DND-41 (cell line): ENCODE measurements at regions not wholly inside any gene's neighbourhood (a gene's known extent, or its start where the extent isn't known, plus 50 kb on each side); places are given as distances from the start of the nearest gene placed in this dataset.
"Not testable (repeated sequence)": the region's sequence is repeated elsewhere in the genome, so short reads cannot be mapped to it uniquely, and the experiment has no call there.

ENCODE experiments used
- ATAC-seq: fragments of 200-7000 bp; cut with Tn5 transposase; 3 replicates; pipeline ENCODE4 v1.9.1; 2021; ENCODE audit warnings: low read depth; ENCODE audit not compliant: insufficient read depth
- DNase-seq: peaks from one replicate; pipeline ENCODE4 v3.0.0-alpha.2; 2020
- H2AFZ ChIP-seq: 2 replicates; pipeline ENCODE4 v1.6.0; 2012; ENCODE audit warnings: low read depth, low read length
- H3K27ac ChIP-seq: 2 replicates; pipeline ENCODE4 v1.5.1; 2012; ENCODE audit warnings: low read length, inconsistent platforms
- H3K27me3 ChIP-seq: fragments of 200-600 bp; sonication (generic); 2 replicates; pipeline ENCODE4 v1.6.0; 2012; ENCODE audit warnings: low read length, mild to moderate bottlenecking, inconsistent platforms; ENCODE audit not compliant: insufficient read depth, poor library complexity
- H3K36me3 ChIP-seq: 2 replicates; pipeline ENCODE4 v1.5.1; 2012; ENCODE audit warnings: low read length, inconsistent platforms; ENCODE audit not compliant: insufficient read depth
- H3K4me1 ChIP-seq: 2 replicates; pipeline ENCODE4 v1.5.1; 2012; ENCODE audit warnings: mild to moderate bottlenecking, low read length; ENCODE audit not compliant: insufficient read depth
- H3K4me2 ChIP-seq: 2 replicates; pipeline ENCODE4 v1.6.0; 2012; ENCODE audit warnings: mild to moderate bottlenecking, moderate library complexity, low read length, inconsistent platforms; ENCODE audit not compliant: insufficient read depth
- H3K4me3 ChIP-seq, 2 experiments: fragments of 200-600 bp in 1 of 2; shearing (Covaris generic) in 1 of 2; 2 replicates each; pipeline ENCODE4 v1.5.1; 2012 to 2016; ENCODE audit warnings: inconsistent platforms in 2 of 2, low read length in 2 of 2, mild to moderate bottlenecking in 2 of 2, low read depth in 1 of 2, moderate library complexity in 1 of 2
- H3K79me2 ChIP-seq: 2 replicates; pipeline ENCODE4 v1.6.0; 2012; ENCODE audit warnings: low read length, inconsistent platforms; ENCODE audit not compliant: insufficient read depth
- H3K9ac ChIP-seq: 2 replicates; pipeline ENCODE4 v1.6.0; 2012; ENCODE audit warnings: low read depth, mild to moderate bottlenecking, inconsistent platforms, low read length, moderate library complexity
- H3K9me3 ChIP-seq: 2 replicates; pipeline ENCODE4 v1.5.1; 2012; ENCODE audit warnings: low read length, moderate library complexity, mild to moderate bottlenecking, inconsistent platforms; ENCODE audit not compliant: insufficient read depth, severe bottlenecking
- H4K20me1 ChIP-seq: 2 replicates; pipeline ENCODE4 v1.6.0; 2012; ENCODE audit warnings: low read length; ENCODE audit not compliant: insufficient read depth
- CTCF ChIP-seq: IDR thresholded peaks from 2 replicates; pipeline ENCODE4 v1.5.1; 2012; ENCODE audit warnings: borderline replicate concordance, low read length, moderate library complexity, mild to moderate bottlenecking; ENCODE audit not compliant: poor library complexity, severe bottlenecking; ENCODE audit errors: extremely low read depth
- EZH2 ChIP-seq: IDR thresholded peaks from 3 replicates; pipeline ENCODE4 v1.6.1; 2012; ENCODE audit warnings: borderline replicate concordance, low read depth, mild to moderate bottlenecking, moderate library complexity, low read length, inconsistent platforms; ENCODE audit not compliant: severe bottlenecking

GRCh38 chrX:94834226-94834625 is 1160.2 kb downstream of the FAM133A start:
- TF ChIP-seq CTCF (no peak), EZH2 (no peak)
- no peak overlapping the region for H3K4me2 ChIP-seq
- H3K9ac ChIP-seq, result no peak overlapping the region
- H4K20me1 ChIP-seq, result no peaks in the 10 kb centered on the region
- no peaks in the 10 kb centered on the region for H3K36me3 ChIP-seq
- no peaks in the 10 kb centered on the region for H3K9me3 ChIP-seq
- H3K79me2 ChIP-seq, result no peaks in the 10 kb centered on the region
- no peak for ATAC-seq
- H3K27ac ChIP-seq, result no peak overlapping the region
- DNase-seq, result no peak
- H2AFZ ChIP-seq, result no peak overlapping the region
- H3K27me3 ChIP-seq, result no peaks in the 10 kb centered on the region
- H3K4me1 ChIP-seq, result no peaks in the 10 kb centered on the region
- no peak overlapping the region for H3K4me3 ChIP-seq

GRCh38 chrX:94850811-94851210 is 1176.8 kb downstream of the FAM133A start:
- H3K4me2 ChIP-seq, result no peak overlapping the region
- H3K27me3 ChIP-seq, result no peaks in the 10 kb centered on the region
- no peaks in the 10 kb centered on the region for H3K36me3 ChIP-seq
- H3K4me1 ChIP-seq, result no peaks in the 10 kb centered on the region
- no peak for TF ChIP-seq EZH2
- TF ChIP-seq CTCF, result no peak
- DNase-seq, result no peak
- H2AFZ ChIP-seq, result no peak overlapping the region
- H4K20me1 ChIP-seq, result no peaks in the 10 kb centered on the region
- H3K9ac ChIP-seq, result no peak overlapping the region
- ATAC-seq, result no peak
- no peaks in the 10 kb centered on the region for H3K9me3 ChIP-seq
- H3K4me3 ChIP-seq, result no peak overlapping the region
- H3K79me2 ChIP-seq, result no peaks in the 10 kb centered on the region
- H3K27ac ChIP-seq, result no peak overlapping the region

DNA sequence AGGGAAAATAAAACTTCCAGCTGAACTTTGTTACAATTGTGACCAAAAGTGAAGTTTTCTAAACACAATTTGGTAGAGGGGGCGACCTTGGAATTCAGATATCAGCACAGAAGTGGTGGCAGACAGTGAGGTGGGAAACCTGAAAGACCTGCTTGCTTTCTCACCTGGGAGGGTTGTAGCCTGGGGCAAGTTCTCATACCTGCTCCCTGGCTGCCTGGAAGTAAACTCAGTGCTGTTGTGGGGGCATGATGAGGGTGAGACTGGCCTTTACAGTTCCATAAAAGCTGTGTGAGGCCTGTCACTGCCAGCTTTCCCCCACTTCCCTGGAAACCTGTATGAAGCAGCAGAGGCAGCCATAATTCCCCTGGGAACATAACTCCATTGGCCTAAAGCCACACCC is 1180.2 kb downstream of the FAM133A start:
- Histone ChIP-seq H3K27me3 (no peaks in the 10 kb centered on the region), H3K79me2 (no peaks in the 10 kb centered on the region), H3K27ac (no peak overlapping the region), H3K4me2 (no peak overlapping the region), H4K20me1 (no peaks in the 10 kb centered on the region), H3K36me3 (no peaks in the 10 kb centered on the region), H3K4me1 (no peaks in the 10 kb centered on the region), H3K9ac (no peak overlapping the region), H3K4me3 (no peak overlapping the region), H3K9me3 (no peaks in the 10 kb centered on the region), H2AFZ (no peak overlapping the region)
- no peak for DNase-seq
- TF ChIP-seq CTCF, result no peak
- no peak for TF ChIP-seq EZH2
- ATAC-seq, result no peak

- H3K9ac ChIP-seq, H3K4me3 ChIP-seq, H4K20me1 ChIP-seq, H3K27ac ChIP-seq, H3K79me2 ChIP-seq, H3K4me2 ChIP-seq, H3K27me3 ChIP-seq, DNase-seq, H3K9me3 ChIP-seq, H3K4me1 ChIP-seq, ATAC-seq, H3K36me3 ChIP-seq, H2AFZ ChIP-seq: not testable (repeated sequence)
Observed at GRCh38 chrX:94862470-94862869, 1188.5 kb downstream of the FAM133A start.
